Upper lobe of left lung (tissue), 4 donors: ENCODE measurements at regions not wholly inside any gene's neighbourhood (a gene's known extent, or its start where the extent isn't known, plus 50 kb on each side); places are given as distances from the start of the nearest gene placed in this dataset.

ENCODE experiments used
- POLR2A ChIP-seq, 4 donors: fragments of 450-650 bp; IDR thresholded peaks; one replicate each; pipeline ENCODE4 v1.5.1; 2016 to 2017; ENCODE audit warnings: antibody characterized with exemption in 4 of 4, mild to moderate bottlenecking in 2 of 4
- TF ChIP-seq, protein P1 (sequence below), 6 experiments: fragments of 450-650 bp in 4 of 6; fragments of 200-600 bp in 2 of 6; sonication (generic) in 2 of 6; IDR thresholded peaks; one replicate each; pipeline ENCODE4 v1.5.1; 2016 to 2019; ENCODE audit warnings: antibody characterized with exemption in 6 of 6

- TF ChIP-seq, protein P1, sequence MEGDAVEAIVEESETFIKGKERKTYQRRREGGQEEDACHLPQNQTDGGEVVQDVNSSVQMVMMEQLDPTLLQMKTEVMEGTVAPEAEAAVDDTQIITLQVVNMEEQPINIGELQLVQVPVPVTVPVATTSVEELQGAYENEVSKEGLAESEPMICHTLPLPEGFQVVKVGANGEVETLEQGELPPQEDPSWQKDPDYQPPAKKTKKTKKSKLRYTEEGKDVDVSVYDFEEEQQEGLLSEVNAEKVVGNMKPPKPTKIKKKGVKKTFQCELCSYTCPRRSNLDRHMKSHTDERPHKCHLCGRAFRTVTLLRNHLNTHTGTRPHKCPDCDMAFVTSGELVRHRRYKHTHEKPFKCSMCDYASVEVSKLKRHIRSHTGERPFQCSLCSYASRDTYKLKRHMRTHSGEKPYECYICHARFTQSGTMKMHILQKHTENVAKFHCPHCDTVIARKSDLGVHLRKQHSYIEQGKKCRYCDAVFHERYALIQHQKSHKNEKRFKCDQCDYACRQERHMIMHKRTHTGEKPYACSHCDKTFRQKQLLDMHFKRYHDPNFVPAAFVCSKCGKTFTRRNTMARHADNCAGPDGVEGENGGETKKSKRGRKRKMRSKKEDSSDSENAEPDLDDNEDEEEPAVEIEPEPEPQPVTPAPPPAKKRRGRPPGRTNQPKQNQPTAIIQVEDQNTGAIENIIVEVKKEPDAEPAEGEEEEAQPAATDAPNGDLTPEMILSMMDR (IDR thresholded peaks at IDR 0.05) = no peak
- TF ChIP-seq POLR2A (IDR thresholded peaks at IDR 0.05) = no peak
Measured at GRCh38 chr3:150278843-150279381, 129.2 kb upstream of the TSC22D2 start.
